Nephron progenitor cell (in vitro differentiated cells): ENCODE measurements at regions not wholly inside any gene's neighbourhood (a gene's known extent, or its start where the extent isn't known, plus 50 kb on each side); places are given as distances from the start of the nearest gene placed in this dataset.

Experiments used
- DNase-seq: peaks from one replicate; pipeline ENCODE4 v3.0.0; 2021
- H3K27ac Mint-ChIP-seq: 2 replicates; pipeline ENCODE4 v1.8.0; 2021; ENCODE audit warnings: mild to moderate bottlenecking, moderate library complexity, mixed read lengths
- H3K27me3 Mint-ChIP-seq: 2 replicates; pipeline ENCODE4 v1.8.0; 2021; ENCODE audit warnings: mild to moderate bottlenecking, low read depth, mixed read lengths; ENCODE audit not compliant: poor library complexity
- H3K36me3 Mint-ChIP-seq: 2 replicates; pipeline ENCODE4 v1.8.0; 2021; ENCODE audit warnings: low read depth, mixed read lengths
- H3K4me1 Mint-ChIP-seq: 2 replicates; pipeline ENCODE4 v1.8.0; 2021; ENCODE audit warnings: mixed read lengths
- H3K4me3 Mint-ChIP-seq: 2 replicates; pipeline ENCODE4 v1.8.0; 2021; ENCODE audit warnings: mild to moderate bottlenecking, moderate library complexity, mixed read lengths
- H3K9me3 Mint-ChIP-seq: 2 replicates; pipeline ENCODE4 v1.8.0; 2021; ENCODE audit warnings: mild to moderate bottlenecking, moderate library complexity, mixed read lengths
- TF ChIP-seq, protein P1 (sequence below): fragments of 200-600 bp; sonication (generic); IDR thresholded peaks from 2 replicates; pipeline ENCODE4 v1.5.0; 2021; ENCODE audit warnings: antibody characterized with exemption

DNA sequence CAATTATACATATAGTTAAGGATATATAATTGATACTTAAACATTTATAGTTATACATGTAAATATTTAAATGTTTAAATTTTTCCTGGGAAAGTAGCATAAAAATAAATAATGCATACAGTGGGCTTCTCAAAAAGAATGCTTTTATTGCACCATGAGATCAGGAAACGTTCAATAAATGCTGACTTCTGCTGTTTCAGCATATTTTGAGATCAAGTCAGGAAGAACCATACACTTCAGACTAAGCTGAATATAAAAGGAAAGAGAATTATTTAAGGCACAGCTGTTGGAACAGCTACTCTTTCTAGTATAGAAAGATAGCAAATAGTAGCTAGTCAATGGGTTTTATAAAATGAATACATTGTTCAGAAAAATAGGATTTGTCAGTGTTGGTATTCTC, 1462.3 kb upstream of the CADM2 start:
- H3K4me3 Mint-ChIP-seq = no peak overlapping the region
- peaks cover 5% of the 10 kb centered on the region for H3K27me3 Mint-ChIP-seq
- H3K36me3 Mint-ChIP-seq = no peaks in the 10 kb centered on the region
- H3K27ac Mint-ChIP-seq = no peak overlapping the region
- no peak for DNase-seq
- TF ChIP-seq, protein P1, sequence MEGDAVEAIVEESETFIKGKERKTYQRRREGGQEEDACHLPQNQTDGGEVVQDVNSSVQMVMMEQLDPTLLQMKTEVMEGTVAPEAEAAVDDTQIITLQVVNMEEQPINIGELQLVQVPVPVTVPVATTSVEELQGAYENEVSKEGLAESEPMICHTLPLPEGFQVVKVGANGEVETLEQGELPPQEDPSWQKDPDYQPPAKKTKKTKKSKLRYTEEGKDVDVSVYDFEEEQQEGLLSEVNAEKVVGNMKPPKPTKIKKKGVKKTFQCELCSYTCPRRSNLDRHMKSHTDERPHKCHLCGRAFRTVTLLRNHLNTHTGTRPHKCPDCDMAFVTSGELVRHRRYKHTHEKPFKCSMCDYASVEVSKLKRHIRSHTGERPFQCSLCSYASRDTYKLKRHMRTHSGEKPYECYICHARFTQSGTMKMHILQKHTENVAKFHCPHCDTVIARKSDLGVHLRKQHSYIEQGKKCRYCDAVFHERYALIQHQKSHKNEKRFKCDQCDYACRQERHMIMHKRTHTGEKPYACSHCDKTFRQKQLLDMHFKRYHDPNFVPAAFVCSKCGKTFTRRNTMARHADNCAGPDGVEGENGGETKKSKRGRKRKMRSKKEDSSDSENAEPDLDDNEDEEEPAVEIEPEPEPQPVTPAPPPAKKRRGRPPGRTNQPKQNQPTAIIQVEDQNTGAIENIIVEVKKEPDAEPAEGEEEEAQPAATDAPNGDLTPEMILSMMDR = no peak
- H3K4me1 Mint-ChIP-seq = no peaks in the 10 kb centered on the region
- no peaks in the 10 kb centered on the region for H3K9me3 Mint-ChIP-seq

DNA sequence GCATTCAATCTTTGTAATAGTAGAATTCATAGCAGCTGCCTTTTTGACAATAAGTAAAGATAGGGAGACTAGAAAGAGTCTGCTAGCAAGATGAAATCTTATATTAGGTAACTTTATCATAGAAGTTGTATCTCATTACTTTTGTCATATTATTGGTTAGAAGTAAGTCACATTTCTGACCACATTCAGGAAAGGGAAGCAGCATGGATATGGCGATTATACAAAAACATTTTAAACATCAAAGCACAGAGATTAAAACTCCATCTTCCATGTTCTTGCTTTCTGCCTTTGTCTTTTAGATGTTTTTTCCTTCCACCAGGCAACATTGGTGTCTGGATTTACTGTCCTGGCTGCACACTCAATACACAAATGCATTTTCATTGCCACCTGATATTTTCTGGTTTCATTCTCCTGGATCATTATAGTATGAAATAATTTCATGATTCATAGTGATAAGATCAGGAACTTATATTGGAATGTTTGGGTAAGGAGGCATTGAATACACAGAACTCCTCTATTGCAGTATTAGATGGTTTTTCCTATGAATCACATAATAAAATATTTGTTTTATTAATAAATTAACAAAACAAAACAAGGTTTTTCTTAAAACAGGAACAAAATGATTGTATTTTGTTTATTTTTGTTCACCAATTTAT, 1460.3 kb upstream of the CADM2 start:
- DNase-seq = no peak
- no peak overlapping the region for H3K27ac Mint-ChIP-seq
- peaks cover 2% of the 10 kb centered on the region for H3K27me3 Mint-ChIP-seq

DNA sequence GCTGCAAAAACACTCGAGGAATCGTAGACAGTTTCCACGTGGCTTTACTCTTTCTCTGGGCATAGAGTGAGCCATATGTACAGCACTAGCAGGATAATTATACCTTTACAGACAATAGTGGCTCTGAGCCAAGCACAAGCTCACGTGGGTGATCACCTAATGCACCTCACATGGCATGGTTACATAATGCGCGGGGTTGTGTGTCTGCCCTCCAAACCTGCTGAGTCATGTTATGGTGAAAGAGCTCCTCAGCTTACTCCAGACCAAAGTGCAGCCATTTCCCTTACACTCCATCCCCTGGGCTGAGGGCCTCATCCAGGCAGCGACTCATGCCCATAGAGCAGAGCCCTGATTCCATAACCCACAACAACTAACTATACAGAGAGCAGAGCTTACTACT, 1458.4 kb upstream of the CADM2 start:
- no peak for DNase-seq
- H3K27me3 Mint-ChIP-seq = peaks cover 2% of the 10 kb centered on the region
- no peaks in the 10 kb centered on the region for H3K4me1 Mint-ChIP-seq
- H3K4me3 Mint-ChIP-seq = no peak overlapping the region
- peaks cover 3% of the 10 kb centered on the region for H3K9me3 Mint-ChIP-seq
- TF ChIP-seq, protein P1 = no peak
- H3K36me3 Mint-ChIP-seq = no peaks in the 10 kb centered on the region
- no peak overlapping the region for H3K27ac Mint-ChIP-seq

More for the DNA sequence above, 1460.3 kb upstream of the CADM2 start:
- no peak overlapping the region for H3K4me3 Mint-ChIP-seq
- no peaks in the 10 kb centered on the region for H3K9me3 Mint-ChIP-seq
- H3K36me3 Mint-ChIP-seq = no peaks in the 10 kb centered on the region
- TF ChIP-seq, protein P1 = no peak
- H3K4me1 Mint-ChIP-seq = no peaks in the 10 kb centered on the region

DNA sequence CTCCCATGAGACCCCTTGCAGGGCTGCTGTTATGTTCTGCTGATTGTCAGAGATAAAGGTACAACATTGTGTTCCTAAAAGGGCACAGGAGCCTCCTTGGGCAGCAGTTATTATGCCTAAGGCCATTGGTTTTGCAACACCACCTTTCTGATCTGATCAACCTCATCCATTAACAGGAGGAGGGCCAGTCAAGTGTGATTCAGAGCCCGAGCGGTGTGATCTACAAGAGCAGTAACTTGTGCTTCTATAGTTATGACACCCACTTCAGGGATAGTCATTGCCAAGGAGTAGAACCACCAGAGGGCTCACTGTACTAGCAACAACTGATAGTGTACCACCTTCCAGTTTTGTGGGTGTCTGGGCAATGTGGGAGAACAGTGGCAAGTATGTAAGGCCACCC, 1457.9 kb upstream of the CADM2 start:
- H3K4me3 Mint-ChIP-seq = no peak overlapping the region
- H3K27ac Mint-ChIP-seq = no peak overlapping the region
- TF ChIP-seq, protein P1 = no peak
- H3K36me3 Mint-ChIP-seq = no peaks in the 10 kb centered on the region
- peaks cover 2% of the 10 kb centered on the region for H3K27me3 Mint-ChIP-seq
- no peak for DNase-seq
- H3K9me3 Mint-ChIP-seq = peaks cover 8% of the 10 kb centered on the region
- H3K4me1 Mint-ChIP-seq = no peaks in the 10 kb centered on the region

DNA sequence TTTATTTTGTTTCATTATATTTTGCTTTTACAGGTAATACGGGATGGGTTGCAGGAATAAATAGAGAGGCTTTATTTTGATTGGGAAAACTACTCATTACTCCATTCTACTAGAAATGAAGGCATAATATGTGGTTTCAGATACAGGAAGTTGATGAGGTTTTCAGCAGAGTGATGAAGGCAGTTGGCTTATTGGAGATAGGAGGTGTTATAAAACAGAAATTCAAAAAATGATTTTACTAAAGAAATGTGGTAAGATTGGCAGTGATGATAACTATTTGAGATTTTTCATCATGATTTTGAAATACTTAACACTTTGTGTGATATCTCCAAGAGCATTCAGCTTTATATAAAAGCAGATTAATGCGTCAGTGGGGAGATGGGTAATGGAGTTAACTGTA, 1445.7 kb upstream of the CADM2 start:
- Mint-ChIP-seq H3K4me3 (no peak overlapping the region), H3K27ac (peak overlapping the region; percentile 17), H3K27me3 (no peaks in the 10 kb centered on the region), H3K36me3 (no peaks in the 10 kb centered on the region), H3K4me1 (no peaks in the 10 kb centered on the region), H3K9me3 (no peaks in the 10 kb centered on the region)
- no peak for DNase-seq
- TF ChIP-seq, protein P1 = no peak

DNA sequence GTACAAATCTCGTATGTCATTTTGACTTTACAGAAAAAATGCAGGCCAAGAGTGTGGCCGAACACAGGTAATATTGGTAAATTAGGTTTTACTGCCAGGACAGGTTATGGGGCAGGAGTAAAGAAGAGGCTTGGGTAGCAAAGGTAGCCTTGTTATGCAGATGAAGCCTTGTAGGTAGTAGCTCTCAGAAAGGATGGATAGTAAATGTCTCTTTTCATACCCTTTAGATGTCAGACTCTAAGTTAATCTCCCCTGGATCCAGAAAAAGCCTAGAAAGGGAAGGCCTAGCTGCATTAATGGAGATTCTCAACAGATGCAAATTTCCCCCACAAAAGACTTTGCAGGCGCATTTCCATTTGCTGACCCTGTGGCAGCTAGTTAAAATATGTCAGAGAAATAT, 1445.1 kb upstream of the CADM2 start:
- H3K4me1 Mint-ChIP-seq = no peaks in the 10 kb centered on the region
- H3K36me3 Mint-ChIP-seq = no peaks in the 10 kb centered on the region
- no peak overlapping the region for H3K4me3 Mint-ChIP-seq
- H3K27ac Mint-ChIP-seq = no peak overlapping the region
- TF ChIP-seq, protein P1 = no peak
- H3K9me3 Mint-ChIP-seq = no peaks in the 10 kb centered on the region
- no peaks in the 10 kb centered on the region for H3K27me3 Mint-ChIP-seq
- DNase-seq = no peak
